SH-SY5Y (cell line): ENCODE measurements at regions not wholly inside any gene's neighbourhood (a gene's known extent, or its start where the extent isn't known, plus 50 kb on each side); places are given as distances from the start of the nearest gene placed in this dataset.

Experiments used
- GATA2 ChIP-seq: IDR thresholded peaks from 2 replicates; pipeline ENCODE4 v1.6.1; 2011; ENCODE audit warnings: mild to moderate bottlenecking, low read depth, low read length
- GATA3 ChIP-seq: IDR thresholded peaks from 2 replicates; pipeline ENCODE4 v1.6.1; 2011; ENCODE audit warnings: low read depth, mild to moderate bottlenecking, low read length, moderate library complexity

DNA sequence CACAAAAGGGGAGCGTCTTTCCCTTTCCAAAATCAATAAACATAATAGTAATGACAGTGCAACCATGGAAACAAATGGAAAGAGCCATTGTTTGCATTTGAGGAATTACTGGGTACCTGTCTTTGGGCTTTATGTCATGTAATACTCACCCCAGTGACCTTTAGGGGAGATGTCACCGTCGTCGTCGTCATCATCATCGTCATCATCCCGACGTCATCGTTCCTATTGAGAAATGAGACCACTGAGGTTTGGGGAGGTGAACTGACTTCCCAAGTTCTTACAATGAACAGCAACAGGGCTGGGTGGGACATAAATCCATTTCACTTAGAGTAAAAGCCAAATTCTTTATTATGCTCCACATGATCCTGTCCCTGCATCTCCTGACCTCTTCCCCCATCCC, 168.9 kb upstream of the KAZN start:
- TF ChIP-seq GATA3 (no peak), GATA2 (no peak)
